ENCODE measurements at regions not wholly inside any gene's neighbourhood (a gene's known extent, or its start where the extent isn't known, plus 50 kb on each side); places are given as distances from the start of the nearest gene placed in this dataset.

GRCh38 chr18:10153924-10154752, 240.3 kb downstream of the VAPA start:
- TF ChIP-seq MAX (IDR thresholded peaks at IDR 0.05) (no peak), TCF12 (IDR thresholded peaks at IDR 0.05; ENCODE audit: low read depth) (no peak), FOXM1 (IDR thresholded peaks at IDR 0.05; ENCODE audit: borderline replicate concordance, low read depth) (no peak), NFIC (IDR thresholded peaks at IDR 0.05) (no peak), YY1 (IDR thresholded peaks at IDR 0.05; ENCODE audit: low read depth) (no peak), TAF1 (IDR thresholded peaks at IDR 0.05; ENCODE audit: low read depth) (no peak), EGR1 (IDR thresholded peaks at IDR 0.05) (no peak), ZBTB7A (IDR thresholded peaks at IDR 0.05; ENCODE audit: low read depth) (no peak), RAD21 (IDR thresholded peaks at IDR 0.05; ENCODE audit: low read depth) (no peak), EP300 (IDR thresholded peaks at IDR 0.05; ENCODE audit: borderline replicate concordance) (no peak), CREB1 (IDR thresholded peaks at IDR 0.05; ENCODE audit: low read depth) (no peak), USF1 (IDR thresholded peaks at IDR 0.05) (no peak), CEBPB (IDR thresholded peaks at IDR 0.05) (no peak), TEAD4 (IDR thresholded peaks at IDR 0.05) (no peak), REST (IDR thresholded peaks at IDR 0.05; ENCODE audit: low read depth) (no peak)

- TF ChIP-seq TCF12 (IDR thresholded peaks at IDR 0.05; ENCODE audit: low read depth) (no peak), TEAD4 (IDR thresholded peaks at IDR 0.05) (no peak), FOXM1 (IDR thresholded peaks at IDR 0.05; ENCODE audit: borderline replicate concordance, low read depth) (no peak), RAD21 (IDR thresholded peaks at IDR 0.05; ENCODE audit: low read depth) (no peak), CEBPB (IDR thresholded peaks at IDR 0.05) (no peak), REST (IDR thresholded peaks at IDR 0.05; ENCODE audit: low read depth) (no peak), TAF1 (IDR thresholded peaks at IDR 0.05; ENCODE audit: low read depth) (no peak), NFIC (IDR thresholded peaks at IDR 0.05) (no peak), ZBTB7A (IDR thresholded peaks at IDR 0.05; ENCODE audit: low read depth) (no peak), CREB1 (IDR thresholded peaks at IDR 0.05; ENCODE audit: low read depth) (no peak), MAX (IDR thresholded peaks at IDR 0.05) (no peak), EP300 (IDR thresholded peaks at IDR 0.05; ENCODE audit: borderline replicate concordance) (no peak), USF1 (IDR thresholded peaks at IDR 0.05) (no peak), YY1 (IDR thresholded peaks at IDR 0.05; ENCODE audit: low read depth) (no peak), EGR1 (IDR thresholded peaks at IDR 0.05) (no peak)
Measured at GRCh38 chr18:10157706-10158105, 243.9 kb downstream of the VAPA start.

- no peak for TF ChIP-seq NFIC (IDR thresholded peaks at IDR 0.05)
- TF ChIP-seq YY1 (IDR thresholded peaks at IDR 0.05; ENCODE audit: low read depth), result no peak
- TF ChIP-seq CEBPB (IDR thresholded peaks at IDR 0.05), result no peak
Measured at GRCh38 chr18:10160251-10160650, 246.4 kb downstream of the VAPA start.

- TF ChIP-seq MAX (IDR thresholded peaks at IDR 0.05) (no peak), TAF1 (IDR thresholded peaks at IDR 0.05; ENCODE audit: low read depth) (no peak), YY1 (IDR thresholded peaks at IDR 0.05; ENCODE audit: low read depth) (no peak), USF1 (IDR thresholded peaks at IDR 0.05) (no peak), TEAD4 (IDR thresholded peaks at IDR 0.05) (no peak), FOXM1 (IDR thresholded peaks at IDR 0.05; ENCODE audit: borderline replicate concordance, low read depth) (no peak), EP300 (IDR thresholded peaks at IDR 0.05; ENCODE audit: borderline replicate concordance) (no peak), CEBPB (IDR thresholded peaks at IDR 0.05) (no peak), NFIC (IDR thresholded peaks at IDR 0.05) (no peak)
Measured at GRCh38 chr18:10161315-10161714, 247.5 kb downstream of the VAPA start.

- no peak for TF ChIP-seq USF1 (IDR thresholded peaks at IDR 0.05)
- no peak for TF ChIP-seq TCF12 (IDR thresholded peaks at IDR 0.05; ENCODE audit: low read depth)
- TF ChIP-seq YY1 (IDR thresholded peaks at IDR 0.05; ENCODE audit: low read depth), result no peak
- no peak for TF ChIP-seq TAF1 (IDR thresholded peaks at IDR 0.05; ENCODE audit: low read depth)
- no peak for TF ChIP-seq ZBTB7A (IDR thresholded peaks at IDR 0.05; ENCODE audit: low read depth)
- no peak for TF ChIP-seq FOXM1 (IDR thresholded peaks at IDR 0.05; ENCODE audit: borderline replicate concordance, low read depth)
- TF ChIP-seq REST (IDR thresholded peaks at IDR 0.05; ENCODE audit: low read depth), result no peak
- no peak for TF ChIP-seq TEAD4 (IDR thresholded peaks at IDR 0.05)
- no peak for TF ChIP-seq EP300 (IDR thresholded peaks at IDR 0.05; ENCODE audit: borderline replicate concordance)
- no peak for TF ChIP-seq EGR1 (IDR thresholded peaks at IDR 0.05)
- TF ChIP-seq CREB1 (IDR thresholded peaks at IDR 0.05; ENCODE audit: low read depth), result no peak
- no peak for TF ChIP-seq CEBPB (IDR thresholded peaks at IDR 0.05)
- TF ChIP-seq MAX (IDR thresholded peaks at IDR 0.05), result no peak
Measured at GRCh38 chr18:10162340-10162739, 248.5 kb downstream of the VAPA start.

Data from Ishikawa (cell line).